Neutrophil (primary cell): ENCODE measurements at regions not wholly inside any gene's neighbourhood (a gene's known extent, or its start where the extent isn't known, plus 50 kb on each side); places are given as distances from the start of the nearest gene placed in this dataset.
"Not testable (repeated sequence)": the region's sequence is repeated elsewhere in the genome, so short reads cannot be mapped to it uniquely, and the experiment has no call there.

Experiments used
- H3K27ac ChIP-seq: fragments of 200-600 bp; sonication (generic); 2 replicates; pipeline ENCODE4 v1.5.1; 2016; ENCODE audit warnings: mild to moderate bottlenecking, moderate library complexity
- H3K27me3 ChIP-seq: fragments of 200-600 bp; sonication (generic); 2 replicates; pipeline ENCODE4 v1.6.0; 2016; ENCODE audit warnings: mild to moderate bottlenecking
- H3K36me3 ChIP-seq: fragments of 200-600 bp; sonication (generic); 2 replicates; pipeline ENCODE4 v1.5.1; 2017
- H3K4me1 ChIP-seq, 2 experiments: fragments of 200-600 bp in 1 of 2; sonication (generic) in 1 of 2; 1 replicate in 1 of 2; 2 replicates in 1 of 2; pipeline versions ENCODE4 v1.5.1 to v1.6.1; 2013 to 2016; ENCODE audit warnings: low read depth in 1 of 2, low read length in 1 of 2, mild to moderate bottlenecking in 1 of 2, moderate library complexity in 1 of 2; ENCODE audit not compliant: control insufficient read depth in 1 of 2, insufficient read depth in 1 of 2
- H3K4me3 ChIP-seq, 2 experiments: fragments of 200-600 bp in 1 of 2; sonication (generic) in 1 of 2; 1 replicate in 1 of 2; 2 replicates in 1 of 2; pipeline ENCODE4 v1.5.1; 2013 to 2016; ENCODE audit warnings: low read depth in 1 of 2, low read length in 1 of 2, mild to moderate bottlenecking in 1 of 2, moderate library complexity in 1 of 2
- H3K9me3 ChIP-seq: fragments of 200-600 bp; sonication (generic); 2 replicates; pipeline ENCODE4 v1.5.1; 2016
- CTCF ChIP-seq: fragments of 200-600 bp; sonication (generic); IDR thresholded peaks from 2 replicates; pipeline ENCODE4 v1.5.1; 2016; ENCODE audit warnings: antibody characterized with exemption

- Histone ChIP-seq H3K9me3 (no peaks in the 10 kb centered on the region), H3K27me3 (no peaks in the 10 kb centered on the region), H3K4me3 (no peak overlapping the region), H3K27ac (no peak overlapping the region), H3K4me1 (no peaks in the 10 kb centered on the region), H3K36me3 (no peaks in the 10 kb centered on the region)
- TF ChIP-seq CTCF = no peak
These were observed 108.6 kb downstream of the ZMAT1 start for GRCh38 chrX:101823236-101823635.

GRCh38 chrX:101817739-101818138 is 114.1 kb downstream of the ZMAT1 start:
- H3K27me3 ChIP-seq, H3K27ac ChIP-seq, H3K4me3 ChIP-seq, H3K4me1 ChIP-seq, H3K36me3 ChIP-seq, H3K9me3 ChIP-seq: not testable (repeated sequence)

GRCh38 chrX:101813200-101813599 is 118.6 kb downstream of the ZMAT1 start:
- Histone ChIP-seq H3K27me3 (no peaks in the 10 kb centered on the region), H3K9me3 (no peaks in the 10 kb centered on the region), H3K36me3 (no peaks in the 10 kb centered on the region), H3K4me1 (no peaks in the 10 kb centered on the region), H3K27ac (no peak overlapping the region), H3K4me3 (no peak overlapping the region)
- TF ChIP-seq CTCF = no peak

- Histone ChIP-seq H3K36me3 (no peaks in the 10 kb centered on the region), H3K4me3 (no peak overlapping the region), H3K27me3 (no peaks in the 10 kb centered on the region), H3K9me3 (no peaks in the 10 kb centered on the region), H3K27ac (no peak overlapping the region), H3K4me1 (no peaks in the 10 kb centered on the region)
- TF ChIP-seq CTCF = no peak
These were observed 128.4 kb downstream of the ZMAT1 start for GRCh38 chrX:101803451-101803850.

GRCh38 chrX:101799387-101799786 is 132.4 kb downstream of the ZMAT1 start:
- no peaks in the 10 kb centered on the region for H3K4me1 ChIP-seq
- no peak overlapping the region for H3K4me3 ChIP-seq
- no peaks in the 10 kb centered on the region for H3K36me3 ChIP-seq
- no peaks in the 10 kb centered on the region for H3K9me3 ChIP-seq
- H3K27me3 ChIP-seq = no peaks in the 10 kb centered on the region
- no peak overlapping the region for H3K27ac ChIP-seq
- peak; percentile 78 for TF ChIP-seq CTCF

- Histone ChIP-seq H3K4me1 (no peaks in the 10 kb centered on the region), H3K36me3 (no peaks in the 10 kb centered on the region), H3K4me3 (no peak overlapping the region), H3K27ac (no peak overlapping the region), H3K27me3 (no peaks in the 10 kb centered on the region), H3K9me3 (no peaks in the 10 kb centered on the region)
- no peak for TF ChIP-seq CTCF
These were observed 128.3 kb upstream of the ARMCX2 start for GRCh38 chrX:101787934-101788333.
